HG02763 (cell line): ENCODE measurements at regions not wholly inside any gene's neighbourhood (a gene's known extent, or its start where the extent isn't known, plus 50 kb on each side); places are given as distances from the start of the nearest gene placed in this dataset.
"Not testable (repeated sequence)": the region's sequence is repeated elsewhere in the genome, so short reads cannot be mapped to it uniquely, and the experiment has no call there.

Experiments
- ATAC-seq: cut with Tn5 transposase; IDR thresholded peaks from one replicate; pipeline ENCODE4 v1.9.1; 2021; ENCODE audit warnings: mild to moderate bottlenecking, moderate library complexity; ENCODE audit not compliant: unreplicated experiment

DNA sequence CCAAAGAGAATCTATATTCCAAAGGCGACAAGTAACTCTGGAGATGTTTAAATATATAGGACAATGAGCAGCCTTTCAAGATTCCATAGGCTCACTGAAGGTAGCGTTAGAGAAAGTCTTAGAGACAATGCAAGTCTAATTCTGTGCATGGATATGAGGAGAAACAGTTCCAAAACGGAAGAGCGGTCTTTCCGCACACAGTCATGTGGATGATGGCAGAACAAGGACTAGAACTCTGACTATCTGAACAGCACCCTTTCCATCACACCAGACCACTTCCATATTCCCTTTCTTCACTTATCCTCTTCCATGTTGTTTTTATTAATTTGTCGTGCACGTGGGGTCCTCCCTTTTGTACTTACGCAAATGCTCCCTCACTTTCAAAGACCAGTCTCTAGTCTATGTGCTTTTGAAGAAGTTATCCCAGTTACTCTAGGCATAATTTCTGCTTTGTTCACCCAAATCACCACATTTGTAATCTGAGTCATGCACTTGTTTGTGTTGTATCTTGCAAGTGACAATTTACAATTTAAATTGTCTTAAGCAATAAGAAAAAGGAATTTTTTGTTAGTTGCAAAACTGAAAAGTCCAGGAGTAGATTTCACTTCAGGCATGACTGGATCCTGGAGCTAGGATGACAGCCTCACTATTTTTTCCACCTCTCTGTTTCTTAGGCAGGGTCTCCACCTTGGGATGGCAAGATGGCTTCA is 116.0 kb upstream of the ADRA1B start:
- ATAC-seq, result no peak

DNA sequence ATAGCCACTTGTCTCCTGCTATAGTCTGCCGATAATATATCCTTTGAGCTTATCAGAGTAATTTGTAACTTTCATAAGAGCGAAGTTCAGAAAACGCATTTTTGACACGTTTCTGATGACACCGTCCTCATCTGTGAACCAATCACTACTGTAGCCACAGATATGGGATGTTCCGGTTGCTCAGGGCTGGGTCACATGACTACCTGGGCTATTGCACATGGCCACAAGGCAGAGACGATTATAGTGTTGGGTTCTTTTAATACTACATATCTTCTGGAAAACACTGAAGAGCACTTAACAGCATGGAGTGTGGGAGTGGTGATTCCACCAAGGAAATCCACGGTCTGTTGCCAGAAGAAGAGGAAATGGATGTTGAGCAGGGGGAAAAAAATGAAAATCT is 115.0 kb upstream of the ADRA1B start:
- no peak for ATAC-seq

DNA sequence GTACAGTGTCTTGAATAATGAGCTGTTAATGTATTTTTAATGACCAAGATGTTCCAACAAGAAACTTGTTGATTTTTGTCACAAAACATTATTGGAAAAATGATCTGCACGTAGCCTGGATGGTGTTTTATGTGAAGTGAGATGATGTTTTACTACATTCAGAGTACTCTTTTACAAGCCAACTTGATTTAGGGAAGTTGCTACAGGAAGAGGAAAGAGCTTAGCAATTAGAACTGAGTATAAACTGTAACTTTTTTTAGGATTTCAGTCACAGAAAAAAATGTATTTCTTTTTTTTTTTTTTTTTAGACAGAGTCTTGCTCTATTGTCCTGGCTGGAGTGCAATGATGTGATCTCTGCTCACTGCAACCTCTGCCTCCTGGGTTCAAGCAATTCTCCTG is 113.6 kb upstream of the ADRA1B start:
- no peak for ATAC-seq

DNA sequence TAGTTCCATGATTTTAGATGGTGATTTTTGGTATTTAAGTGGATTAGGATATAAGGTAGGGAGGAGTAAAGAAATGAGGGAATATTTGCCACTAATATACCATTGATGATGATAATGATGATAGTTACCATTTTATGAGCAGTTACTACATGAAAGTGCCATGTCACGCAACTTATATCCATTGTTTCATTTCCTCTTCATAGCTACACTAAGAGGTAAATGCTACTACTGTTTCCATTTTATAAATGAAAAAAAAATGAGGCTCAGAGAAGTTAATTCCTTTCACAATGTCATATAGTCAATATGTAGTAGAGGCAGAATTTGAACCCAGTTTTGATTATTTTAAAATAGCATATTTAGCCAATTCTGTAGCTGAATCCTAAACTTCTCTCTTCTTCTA is 112.2 kb upstream of the ADRA1B start:
- ATAC-seq, result no peak

DNA sequence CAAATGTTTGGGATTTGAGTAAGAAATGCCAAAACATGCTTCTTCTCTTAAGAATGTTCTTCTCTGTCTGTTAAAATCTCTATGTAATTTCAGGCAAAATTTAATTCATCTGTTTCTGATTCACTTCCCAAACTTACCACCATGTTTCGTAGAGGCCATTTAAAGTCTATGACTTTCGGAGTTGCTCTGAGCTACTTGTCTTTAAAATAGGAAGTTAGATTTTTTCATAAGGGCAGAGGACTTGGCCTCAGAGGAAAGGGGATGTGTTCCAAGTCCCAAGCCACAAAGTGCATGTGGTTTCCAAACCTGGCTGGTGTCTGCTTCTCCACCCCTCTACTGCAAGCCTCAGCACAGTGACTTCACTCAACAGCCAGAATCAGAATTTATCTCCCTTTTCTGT is 111.3 kb upstream of the ADRA1B start:
- ATAC-seq, result no peak

DNA sequence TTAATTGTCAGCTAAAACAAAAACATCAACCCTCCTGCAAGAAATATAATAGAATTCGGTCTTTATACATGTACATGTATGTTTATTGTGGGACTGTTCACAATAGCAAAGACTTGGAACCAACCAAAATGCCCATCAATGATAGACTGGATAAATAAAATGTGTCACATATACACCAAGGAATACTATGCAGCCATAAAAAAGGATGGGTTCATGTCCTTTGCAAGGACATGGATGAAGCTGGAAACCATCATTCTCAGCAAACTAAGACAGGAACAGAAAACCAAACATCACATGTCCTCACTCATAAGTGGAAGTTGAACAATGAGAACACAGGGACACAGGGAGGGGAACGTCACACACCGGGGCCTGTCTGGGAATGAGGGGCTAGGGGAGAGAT is 109.1 kb upstream of the ADRA1B start:
- ATAC-seq, result not testable (repeated sequence)

DNA sequence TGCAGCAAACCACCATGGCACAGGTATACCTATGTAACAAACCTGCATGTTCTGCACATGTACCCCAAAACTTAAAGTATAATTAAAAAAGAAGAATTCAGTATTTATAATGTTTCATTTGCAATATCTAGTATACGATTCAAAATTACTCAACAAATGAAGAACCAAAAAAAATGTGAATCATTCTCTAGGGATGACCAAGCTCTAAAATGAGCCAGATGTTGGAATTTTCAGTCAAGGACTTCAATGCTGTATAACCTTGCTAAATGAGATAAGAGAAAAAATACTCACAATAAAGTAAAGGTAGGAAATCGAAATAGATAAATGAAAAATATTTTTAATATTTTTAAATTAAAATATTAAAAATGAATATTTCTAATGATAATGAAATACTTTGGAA is 108.7 kb upstream of the ADRA1B start:
- no peak for ATAC-seq

DNA sequence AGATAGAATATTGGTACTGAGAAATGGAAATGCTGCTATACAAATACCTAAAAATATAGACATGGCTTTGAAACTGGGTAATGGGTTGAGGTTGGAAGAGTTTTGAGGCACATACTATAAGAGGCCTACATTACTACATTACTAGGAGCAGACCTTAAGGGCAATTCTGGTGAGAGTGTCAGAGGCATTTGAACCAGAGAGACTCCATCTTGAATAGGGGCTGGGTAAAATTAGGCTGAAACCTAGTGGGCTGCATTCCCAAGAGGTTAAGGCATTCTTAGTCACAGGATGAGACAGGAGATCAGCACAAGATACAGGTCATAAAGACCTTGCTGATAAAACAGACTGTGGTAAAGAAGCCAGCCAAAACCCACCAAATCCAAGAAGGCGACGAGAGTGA is 104.6 kb upstream of the ADRA1B start:
- ATAC-seq, result no peak

DNA sequence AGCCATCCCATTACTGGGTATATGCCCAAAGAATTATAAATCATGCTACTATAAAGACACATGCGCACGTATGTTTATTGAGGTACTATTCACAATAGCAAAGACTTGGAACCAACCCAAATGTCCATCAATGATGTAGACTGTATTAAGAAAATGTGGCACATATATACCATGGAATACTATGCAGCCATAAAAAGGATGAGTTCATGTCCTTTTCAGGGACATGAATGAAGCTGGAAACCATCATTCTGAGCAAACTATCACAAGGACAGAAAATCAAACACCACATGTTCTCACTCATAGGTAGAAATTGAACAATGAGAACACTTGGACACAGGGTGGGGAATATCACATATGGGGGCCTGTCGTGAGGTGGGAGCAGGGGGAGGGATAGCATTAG is 103.5 kb upstream of the ADRA1B start:
- not testable (repeated sequence) for ATAC-seq

DNA sequence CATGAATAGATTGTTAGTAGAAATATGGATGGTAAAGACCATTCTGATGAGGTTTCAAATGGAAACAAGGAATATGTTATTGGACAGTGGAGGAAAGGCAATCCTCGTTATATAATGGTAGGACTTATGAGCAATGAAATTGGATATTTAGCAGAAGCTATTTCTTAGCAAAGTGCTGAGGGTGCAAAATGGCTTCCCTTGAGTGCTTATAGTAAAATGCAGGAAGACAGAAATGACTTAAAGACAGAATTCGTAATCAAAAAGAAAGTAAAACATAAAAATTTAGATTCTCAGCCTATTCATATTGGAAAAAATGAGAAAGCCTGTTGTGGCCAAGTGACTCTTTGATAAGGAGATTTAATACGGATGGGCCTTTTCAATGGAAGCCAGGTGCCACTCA is 102.1 kb upstream of the ADRA1B start:
- ATAC-seq, result no peak

DNA sequence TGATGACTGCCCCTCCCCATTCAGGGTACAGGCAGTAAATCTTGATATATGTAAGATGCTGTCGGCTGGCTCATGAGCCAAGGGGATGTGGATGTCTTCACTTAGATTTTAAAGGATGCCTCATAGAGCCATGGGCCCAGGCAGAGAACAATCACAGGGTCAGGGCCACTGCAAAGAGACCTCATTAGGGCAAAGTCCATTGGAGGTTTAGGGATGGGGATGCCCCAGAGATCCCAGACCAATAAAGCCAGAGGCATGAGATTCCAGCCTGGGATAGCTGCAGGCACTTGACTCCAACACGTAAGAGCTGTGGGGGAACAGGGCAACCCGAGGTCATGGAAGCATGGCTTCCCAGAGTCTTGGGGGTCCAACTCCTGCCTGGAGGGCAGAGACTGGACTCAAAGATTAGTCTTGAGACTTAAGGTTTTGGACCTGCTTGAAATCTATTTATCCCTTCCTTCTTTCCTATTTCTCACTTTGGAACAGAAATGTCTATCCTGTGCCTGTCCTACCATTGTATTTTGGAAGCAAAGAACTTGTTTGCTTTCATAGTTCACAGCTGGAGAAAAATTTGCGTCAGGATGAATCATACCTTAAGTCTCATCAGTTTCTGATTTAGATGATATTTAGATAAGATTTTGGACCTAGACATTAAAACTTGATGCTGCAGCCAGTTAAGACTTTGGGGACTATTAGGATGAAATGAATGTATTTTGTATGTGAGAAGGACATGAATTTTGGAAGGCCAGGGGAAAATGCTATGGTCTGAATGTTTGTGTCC is 101.3 kb upstream of the ADRA1B start:
- ATAC-seq, result no peak

DNA sequence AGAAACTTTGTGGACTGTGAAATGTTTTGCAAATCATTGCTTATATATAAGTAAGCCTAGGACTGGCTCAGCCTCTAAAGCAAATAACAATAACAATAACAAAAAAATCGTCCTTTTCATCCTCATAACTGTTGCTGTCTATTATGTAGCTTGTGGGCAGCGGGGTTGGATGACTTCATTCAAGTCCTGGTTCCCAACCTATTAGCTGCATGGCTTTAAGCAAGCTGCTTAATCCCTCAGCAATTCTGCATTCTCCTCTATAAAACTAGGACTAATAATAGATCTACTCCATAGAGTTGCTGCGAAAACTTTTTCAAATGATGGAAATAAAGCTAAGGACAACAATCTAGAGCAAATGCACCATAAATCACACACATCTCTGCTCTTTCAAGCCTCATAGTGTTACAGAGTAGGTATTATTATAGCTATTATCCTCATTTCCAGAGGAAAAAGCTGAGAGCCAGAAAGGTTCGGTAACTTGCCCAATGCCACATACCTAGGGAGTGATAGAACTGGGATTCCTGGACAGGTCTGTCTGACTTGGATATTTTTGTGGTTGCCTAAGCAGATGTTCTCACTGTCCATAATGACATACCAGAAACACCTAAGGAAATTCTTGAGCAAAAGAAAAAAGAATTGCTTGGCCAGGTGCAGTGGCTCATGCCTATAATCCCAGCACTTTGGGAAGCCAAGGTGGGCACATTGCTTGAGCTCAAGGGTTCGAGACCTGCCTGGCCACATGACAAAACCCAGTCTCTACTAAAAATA is 98.8 kb upstream of the ADRA1B start:
- ATAC-seq, result no peak

DNA sequence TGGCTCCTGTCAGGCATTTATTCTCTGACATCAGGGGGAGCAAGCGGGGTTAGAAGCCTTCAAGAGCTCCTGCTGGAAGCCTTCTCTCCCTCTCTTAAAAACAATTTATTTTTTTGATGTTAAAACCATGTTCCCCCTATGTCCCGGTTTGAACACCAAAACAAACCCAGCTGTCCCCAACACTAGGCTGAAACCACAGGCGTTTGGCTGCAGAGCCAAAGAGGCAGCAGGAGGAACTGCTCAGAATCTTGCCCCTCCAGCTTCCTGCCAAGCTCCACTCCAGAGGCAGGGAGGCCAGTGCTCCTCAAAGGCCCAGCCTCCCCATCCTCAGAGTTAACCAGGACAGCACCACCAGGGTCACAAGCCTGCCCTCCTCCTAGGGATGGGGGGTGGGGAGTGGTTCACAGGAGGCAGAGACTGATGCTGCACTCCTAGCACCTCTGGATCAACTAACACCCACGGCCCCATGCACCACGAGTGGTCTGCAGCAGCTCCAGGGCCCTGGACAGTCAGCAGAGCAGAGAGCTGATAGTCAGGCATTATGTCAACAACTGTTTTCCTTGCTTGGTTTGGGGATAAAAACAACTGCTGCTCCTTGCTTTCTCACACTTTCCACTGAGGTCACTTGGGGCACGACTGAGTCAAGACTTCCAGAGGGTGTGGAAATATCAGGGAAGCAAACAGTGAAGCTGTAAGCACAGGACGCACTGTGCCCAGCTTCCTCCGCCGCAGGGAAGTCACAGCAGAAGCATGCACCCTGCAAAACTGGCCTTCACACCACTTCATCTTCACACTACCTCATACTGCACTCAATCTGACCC is 96.5 kb upstream of the ADRA1B start:
- ATAC-seq, result no peak

DNA sequence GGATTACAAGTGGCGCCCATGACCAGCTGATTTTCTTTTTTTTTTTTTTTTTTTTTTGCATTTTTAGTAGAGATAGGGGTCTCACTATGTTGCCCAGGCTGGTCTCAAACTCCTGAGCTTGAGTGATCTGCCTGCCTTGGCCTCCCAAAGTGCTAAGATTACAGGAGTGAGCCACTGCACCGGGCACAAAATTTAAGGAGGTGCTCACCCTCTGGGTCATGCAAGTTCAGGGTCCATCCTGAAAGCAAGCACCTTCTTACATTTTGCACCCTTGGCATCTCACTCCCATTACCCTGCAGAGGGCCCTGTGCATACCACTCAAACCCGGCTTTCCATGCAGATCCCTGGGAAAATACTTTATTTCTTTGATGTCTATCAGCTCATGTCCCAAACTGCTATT is 95.6 kb upstream of the ADRA1B start:
- no peak for ATAC-seq

DNA sequence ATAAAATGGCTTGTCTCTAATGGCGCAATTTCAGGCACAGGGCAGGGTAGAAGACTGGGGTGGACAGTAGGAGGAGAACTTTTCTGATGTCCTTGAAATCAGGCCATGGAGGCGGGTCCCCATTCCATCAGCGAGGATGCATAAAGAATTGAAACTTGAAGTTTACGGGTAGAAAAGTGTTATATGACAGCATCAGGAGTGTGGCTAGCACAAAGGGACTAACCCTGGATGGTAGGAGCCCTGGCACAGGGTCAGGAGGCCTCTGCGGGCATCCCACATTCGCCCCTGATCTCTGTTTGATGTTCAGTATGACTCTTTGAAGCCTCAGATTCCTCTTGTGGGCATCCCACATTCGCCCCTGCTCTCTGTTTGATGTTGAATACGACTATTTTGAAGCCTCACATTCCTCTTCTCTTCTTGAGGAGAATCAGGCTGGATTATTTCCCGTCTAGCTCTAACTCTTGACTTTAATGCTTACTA is 94.8 kb upstream of the ADRA1B start:
- ATAC-seq, result no peak

DNA sequence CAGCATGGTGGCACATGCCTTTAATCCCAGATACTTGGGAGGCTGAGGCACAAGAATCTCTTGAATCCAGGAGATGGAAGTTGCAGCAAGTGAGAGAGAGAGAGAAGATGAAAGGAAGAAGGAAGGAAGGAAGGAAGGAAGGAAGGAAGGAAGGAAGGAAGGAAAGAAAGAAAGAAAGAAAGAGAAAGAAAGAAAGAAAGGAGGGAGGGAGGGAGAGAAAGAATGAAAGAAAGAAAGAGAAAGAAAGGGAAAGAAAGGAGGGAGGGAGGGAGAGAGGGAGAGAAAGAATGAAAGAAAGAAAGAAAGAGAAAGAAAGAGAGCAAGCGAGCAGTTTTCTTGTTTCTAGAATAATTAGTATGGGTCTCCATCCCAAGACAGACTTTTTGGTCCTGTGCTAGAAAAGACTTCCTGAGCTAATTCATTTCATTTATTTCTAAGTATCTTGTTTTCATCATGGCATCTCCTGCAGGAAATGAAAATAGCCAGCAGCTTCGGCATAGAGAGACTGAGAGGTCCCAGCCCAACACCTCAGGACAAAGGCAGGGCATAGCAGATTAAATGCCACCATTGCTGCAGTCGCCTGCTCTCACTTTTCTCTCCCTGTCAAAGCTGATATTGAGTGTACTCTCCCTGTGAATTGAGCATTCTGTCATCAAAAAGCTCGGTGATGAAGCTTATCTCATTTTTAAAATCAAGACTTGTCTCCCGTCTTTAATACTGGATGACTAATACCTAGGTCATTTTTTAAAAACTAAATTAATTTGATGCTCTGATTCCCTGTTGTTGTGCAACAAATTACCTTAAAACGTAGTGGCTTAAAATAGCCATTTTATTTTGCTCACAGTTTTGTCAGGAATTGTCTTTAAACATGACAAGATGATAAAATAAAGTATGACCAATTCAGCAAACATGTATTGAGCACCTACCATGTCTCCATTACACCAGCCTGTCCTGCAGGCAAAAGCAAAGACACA is 91.8 kb upstream of the ADRA1B start:
- no peak for ATAC-seq

DNA sequence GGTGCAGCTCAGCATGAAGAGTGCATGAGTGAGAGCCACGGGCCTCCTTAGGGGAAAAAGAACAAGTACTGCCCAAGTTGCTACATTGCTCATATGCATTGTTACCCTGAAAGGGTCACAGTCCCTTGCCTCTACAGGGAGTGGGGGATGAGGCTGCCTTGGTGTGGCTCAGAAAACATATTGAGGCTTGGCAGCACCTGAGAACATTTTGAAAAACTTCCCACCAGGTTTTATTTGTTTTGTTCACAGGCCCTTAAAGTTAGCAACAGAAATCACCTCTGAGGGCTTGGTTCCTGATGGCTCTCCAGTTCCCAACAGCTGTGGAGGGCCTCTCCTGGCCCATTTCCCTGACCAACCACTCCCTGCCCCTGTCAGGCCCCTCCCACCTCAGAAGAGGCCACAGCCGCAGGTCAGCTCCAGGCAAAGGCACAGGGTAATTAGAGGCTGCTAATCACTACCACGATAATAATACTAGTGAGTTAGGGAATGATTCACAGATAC is 90.7 kb upstream of the ADRA1B start:
- ATAC-seq, result no peak

DNA sequence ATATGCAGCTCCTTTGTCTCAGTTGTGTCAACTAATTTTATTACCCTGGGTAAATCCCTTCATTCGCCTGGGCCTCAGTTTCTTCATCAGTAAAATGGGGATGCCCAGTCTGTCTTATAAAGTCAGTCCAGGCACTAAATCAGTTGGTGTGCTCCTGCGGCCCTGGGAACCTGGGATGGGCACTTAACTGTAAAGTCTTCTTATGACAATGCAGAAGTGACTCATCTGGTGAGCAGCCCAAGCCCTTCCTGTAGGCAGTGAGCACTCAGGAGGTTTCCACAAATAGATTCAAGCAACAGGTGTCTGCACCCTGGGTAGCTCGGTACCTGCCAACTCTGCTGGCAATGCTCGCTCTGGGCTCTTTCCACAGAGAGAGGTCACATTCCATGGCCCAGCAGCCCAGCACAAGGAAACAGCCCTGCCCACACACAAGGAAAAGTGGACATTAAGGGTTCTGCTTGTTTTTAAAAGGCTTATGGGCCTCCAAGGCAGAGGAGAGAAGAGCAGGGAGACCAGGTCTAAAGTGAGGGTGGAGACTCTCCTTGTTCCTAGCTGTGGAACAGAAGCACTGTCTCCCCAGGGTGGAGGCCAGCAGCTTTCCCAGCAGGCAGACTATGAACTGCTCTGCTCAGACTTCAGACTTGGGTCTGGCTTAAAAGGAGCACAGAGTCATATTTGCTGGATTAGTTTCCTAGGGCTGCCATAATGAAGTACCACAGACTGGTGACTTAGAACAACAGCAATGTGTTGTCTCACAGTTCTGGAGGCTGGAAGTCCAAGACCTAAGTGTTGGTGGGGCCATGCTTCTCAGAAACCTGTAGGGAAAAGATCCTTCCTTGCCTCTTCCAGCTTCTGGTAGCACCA is 89.7 kb upstream of the ADRA1B start:
- peak; percentile 92 for ATAC-seq

DNA sequence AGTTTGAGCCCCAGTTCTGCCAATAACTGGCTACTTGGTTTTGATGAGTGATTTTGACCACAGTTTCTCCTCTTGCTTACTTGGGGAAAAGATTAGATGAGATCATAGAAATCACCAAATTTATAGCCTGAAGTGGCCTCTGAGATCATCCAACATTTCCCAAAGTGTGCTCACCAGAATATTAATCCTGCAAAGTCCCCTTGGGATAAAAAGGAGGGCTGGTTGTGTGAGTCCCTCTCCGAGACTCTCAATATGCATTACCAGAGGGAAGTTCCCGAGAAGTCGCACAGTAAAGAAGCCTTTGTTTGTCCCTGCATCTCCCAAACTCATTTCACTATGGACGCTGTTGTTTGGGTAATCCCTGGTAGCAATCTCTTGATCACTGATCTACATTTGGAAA is 88.4 kb upstream of the ADRA1B start:
- ATAC-seq, result no peak
